D721Med (cell line): ENCODE measurements at regions not wholly inside any gene's neighbourhood (a gene's known extent, or its start where the extent isn't known, plus 50 kb on each side); places are given as distances from the start of the nearest gene placed in this dataset.
"Not testable (repeated sequence)": the region's sequence is repeated elsewhere in the genome, so short reads cannot be mapped to it uniquely, and the experiment has no call there.

Source experiments
- DNase-seq: peaks from one replicate; pipeline ENCODE4 v3.0.0; 2011; ENCODE audit warnings: low spot score; ENCODE audit not compliant: insufficient read length
- FAIRE-seq: peaks from 2 replicates; lab custom pipeline; 2011; peaks lifted over from hg19 to GRCh38; lab: Jason Lieb, UNC
- CTCF ChIP-seq: IDR thresholded peaks from 2 replicates; pipeline ENCODE4 v1.5.1; 2012; ENCODE audit warnings: mild to moderate bottlenecking, control low read depth; ENCODE audit not compliant: insufficient read depth; ENCODE audit errors: missing control alignments

GRCh38 chr3:72510247-72510646 is 338.0 kb downstream of the SHQ1 start:
- FAIRE-seq (no peak), DNase-seq (no peak)
- TF ChIP-seq CTCF = no peak

GRCh38 chr3:72505539-72506405 is 342.5 kb downstream of the SHQ1 start:
- FAIRE-seq (no peak), DNase-seq (no peak)
- no peak for TF ChIP-seq CTCF

- FAIRE-seq, DNase-seq: not testable (repeated sequence)
Measured at GRCh38 chr3:72497501-72497900, 350.7 kb downstream of the SHQ1 start.

- no peak for FAIRE-seq
- TF ChIP-seq CTCF = no peak
- no peak for DNase-seq
Measured at GRCh38 chr3:72496051-72496670, 352.1 kb downstream of the SHQ1 start.

- no peak for DNase-seq
- FAIRE-seq = no peak
- no peak for TF ChIP-seq CTCF
Measured at GRCh38 chr3:72494626-72495025, 353.6 kb downstream of the SHQ1 start.

- no peak for FAIRE-seq
- no peak for DNase-seq
- no peak for TF ChIP-seq CTCF
Measured at GRCh38 chr3:72494130-72494529, 354.1 kb downstream of the SHQ1 start.

GRCh38 chr3:72492240-72492639 is 356.0 kb downstream of the SHQ1 start:
- FAIRE-seq (no peak), DNase-seq (no peak)

More at GRCh38 chr3:72492240-72492639, 356.0 kb downstream of the SHQ1 start:
- no peak for TF ChIP-seq CTCF
